AG09309 (cell line): ENCODE measurements at regions not wholly inside any gene's neighbourhood (a gene's known extent, or its start where the extent isn't known, plus 50 kb on each side); places are given as distances from the start of the nearest gene placed in this dataset.

ENCODE experiments used
- DNase-seq: peaks from one replicate; pipeline ENCODE4 v3.0.0-alpha.2; 2010; ENCODE audit warnings: low read depth
- H3K4me3 ChIP-seq: 2 replicates; pipeline ENCODE4 v1.5.1; 2011; ENCODE audit warnings: mild to moderate bottlenecking, low read depth, low read length, moderate library complexity; ENCODE audit not compliant: control insufficient read depth
- CTCF ChIP-seq: IDR thresholded peaks from 2 replicates; pipeline ENCODE4 v1.5.1; 2011; ENCODE audit warnings: mild to moderate bottlenecking, low read depth, low read length, inconsistent platforms; ENCODE audit not compliant: insufficient read depth, control insufficient read depth; ENCODE audit errors: missing control alignments

- H3K4me3 ChIP-seq, result no peak overlapping the region
- no peak for DNase-seq
- no peak for TF ChIP-seq CTCF
These were observed 187.3 kb downstream of the IPO8 start for GRCh38 chr12:30508205-30508967.

DNA sequence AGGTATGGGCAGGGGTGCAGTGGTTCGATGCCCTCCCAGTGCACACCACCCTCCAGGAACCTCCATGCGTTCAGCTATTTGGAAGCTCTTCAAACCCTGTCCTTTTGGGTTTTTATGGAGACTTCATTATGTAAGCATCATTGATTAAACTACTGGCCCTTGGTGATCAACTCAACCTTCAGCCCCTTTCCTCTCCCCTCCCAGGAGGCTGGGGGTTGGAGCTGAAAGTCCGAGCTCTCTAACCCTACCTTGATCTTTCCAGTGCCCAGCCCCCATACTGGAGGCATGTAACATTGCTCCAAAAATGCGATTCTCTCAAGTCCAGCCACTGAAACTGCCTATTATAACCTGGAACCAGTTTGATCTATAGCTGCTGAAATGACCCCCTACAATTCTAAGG, 188.1 kb downstream of the IPO8 start:
- no peak overlapping the region for H3K4me3 ChIP-seq
- no peak for TF ChIP-seq CTCF
- DNase-seq, result no peak

GRCh38 chr12:30506411-30506810, 189.3 kb downstream of the IPO8 start:
- H3K4me3 ChIP-seq, result no peak overlapping the region
- no peak for TF ChIP-seq CTCF
- DNase-seq, result no peak

DNA sequence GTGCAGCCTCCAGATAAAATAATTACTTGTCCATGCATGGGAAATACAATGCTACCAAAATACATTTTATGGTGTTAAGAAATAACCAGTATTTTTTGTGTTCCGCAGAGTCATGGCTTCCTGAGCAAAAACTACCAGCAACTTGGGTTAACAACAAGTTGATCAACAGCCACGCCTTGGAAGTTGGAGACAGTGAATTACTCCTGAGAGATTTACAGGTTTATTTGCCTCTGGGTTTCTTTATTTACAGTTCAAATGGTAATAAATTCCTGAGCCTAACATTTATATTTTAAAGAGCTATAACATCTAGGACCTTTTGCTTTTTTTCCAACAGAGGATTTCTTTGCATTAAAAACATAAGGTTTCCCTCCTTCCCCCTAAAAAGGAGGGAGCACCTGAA, 194.0 kb downstream of the IPO8 start:
- no peak overlapping the region for H3K4me3 ChIP-seq
- DNase-seq, result no peak
- no peak for TF ChIP-seq CTCF

DNA sequence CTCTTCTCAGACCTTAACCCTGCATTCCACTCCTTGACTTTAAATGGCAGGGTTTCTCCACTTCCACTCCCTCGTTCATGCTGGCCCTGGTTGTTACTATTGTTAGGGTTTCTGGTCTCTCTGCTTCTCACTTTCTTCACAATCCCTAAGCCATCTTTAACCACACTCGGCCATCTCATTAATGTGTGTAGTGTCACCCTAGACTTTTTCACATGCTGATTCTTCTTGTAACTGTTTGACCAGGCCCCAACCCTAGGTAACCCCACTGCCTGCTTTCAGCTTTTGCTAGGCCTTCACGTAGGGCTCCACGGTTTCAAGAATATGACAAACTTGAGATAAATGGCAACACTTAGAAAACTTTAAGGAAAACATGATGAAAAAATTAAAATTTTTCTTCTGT, 195.1 kb downstream of the IPO8 start:
- H3K4me3 ChIP-seq, result no peak overlapping the region

GRCh38 chr12:30485230-30485890, 210.3 kb downstream of the IPO8 start:
- no peak for DNase-seq
- H3K4me3 ChIP-seq, result no peak overlapping the region

More for the DNA sequence above, 195.1 kb downstream of the IPO8 start:
- TF ChIP-seq CTCF, result no peak
- DNase-seq, result no peak

More at GRCh38 chr12:30485230-30485890, 210.3 kb downstream of the IPO8 start:
- TF ChIP-seq CTCF, result no peak
